Astrocyte (in vitro differentiated cells and primary cell): ENCODE measurements at regions not wholly inside any gene's neighbourhood (a gene's known extent, or its start where the extent isn't known, plus 50 kb on each side); places are given as distances from the start of the nearest gene placed in this dataset.

Experiments
- DNase-seq: peaks from one replicate; pipeline ENCODE4 v3.0.0-alpha.2; 2010; ENCODE audit warnings: low read depth
- FAIRE-seq: peaks from 2 replicates; lab custom pipeline; 2011; peaks lifted over from hg19 to GRCh38; lab: Jason Lieb, UNC
- H2AFZ ChIP-seq: 2 replicates; pipeline ENCODE4 v1.6.0; 2012; ENCODE audit warnings: low read depth, low read length, inconsistent platforms
- H3K27ac ChIP-seq: 2 replicates; pipeline ENCODE4 v1.5.1; 2011; ENCODE audit warnings: low read depth, low read length, inconsistent platforms
- H3K27me3 ChIP-seq: 2 replicates; pipeline ENCODE4 v1.6.0; 2011; ENCODE audit warnings: low read length, inconsistent platforms; ENCODE audit not compliant: insufficient read depth
- H3K36me3 ChIP-seq: 2 replicates; pipeline ENCODE4 v1.5.1; 2011; ENCODE audit warnings: low read length, inconsistent platforms; ENCODE audit not compliant: insufficient read depth
- H3K4me1 ChIP-seq: 2 replicates; pipeline ENCODE4 v1.5.1; 2011; ENCODE audit warnings: low read length, inconsistent platforms; ENCODE audit not compliant: insufficient read depth
- H3K4me2 ChIP-seq: 2 replicates; pipeline ENCODE4 v1.6.0; 2012; ENCODE audit warnings: low read length, inconsistent platforms
- H3K4me3 ChIP-seq: 2 replicates; pipeline ENCODE4 v1.5.1; 2011; ENCODE audit warnings: low read depth, mild to moderate bottlenecking, low read length, inconsistent platforms; ENCODE audit not compliant: insufficient read depth
- H3K79me2 ChIP-seq: 2 replicates; pipeline ENCODE4 v1.6.0; 2012; ENCODE audit warnings: mild to moderate bottlenecking, low read length, inconsistent platforms; ENCODE audit not compliant: insufficient read depth
- H3K9ac ChIP-seq: 2 replicates; pipeline ENCODE4 v1.6.0; 2012; ENCODE audit warnings: mild to moderate bottlenecking, low read length, inconsistent platforms
- H3K9me3 ChIP-seq: 2 replicates; pipeline ENCODE4 v1.5.1; 2012; ENCODE audit warnings: low read depth, mild to moderate bottlenecking, low read length, inconsistent platforms; ENCODE audit not compliant: insufficient read depth
- H4K20me1 ChIP-seq: 2 replicates; pipeline ENCODE4 v1.6.0; 2012; ENCODE audit warnings: low read length, inconsistent platforms; ENCODE audit not compliant: insufficient read depth
- H3K27ac Mint-ChIP-seq: one replicate; pipeline ENCODE4 v1.8.0; 2021; ENCODE audit warnings: mild to moderate bottlenecking, mixed read lengths; ENCODE audit not compliant: unreplicated experiment
- H3K27me3 Mint-ChIP-seq: one replicate; pipeline ENCODE4 v1.8.0; 2021; ENCODE audit warnings: low read depth, mixed read lengths; ENCODE audit not compliant: unreplicated experiment
- H3K36me3 Mint-ChIP-seq: one replicate; pipeline ENCODE4 v1.8.0; 2021; ENCODE audit warnings: low read depth, mixed read lengths; ENCODE audit not compliant: unreplicated experiment
- H3K4me1 Mint-ChIP-seq: one replicate; pipeline ENCODE4 v1.8.0; 2021; ENCODE audit warnings: low read depth, mixed read lengths; ENCODE audit not compliant: unreplicated experiment
- H3K4me3 Mint-ChIP-seq: one replicate; pipeline ENCODE4 v1.8.0; 2021; ENCODE audit warnings: mild to moderate bottlenecking, moderate library complexity, mixed read lengths; ENCODE audit not compliant: unreplicated experiment
- H3K9me3 Mint-ChIP-seq: one replicate; pipeline ENCODE4 v1.8.0; 2021; ENCODE audit warnings: mild to moderate bottlenecking, mixed read lengths; ENCODE audit not compliant: unreplicated experiment
- EZH2 ChIP-seq: IDR thresholded peaks from 2 replicates; pipeline ENCODE4 v1.6.1; 2012; ENCODE audit warnings: mild to moderate bottlenecking, low read length, inconsistent platforms; ENCODE audit not compliant: insufficient read depth
- TF ChIP-seq, protein P1 (sequence below): IDR thresholded peaks from 2 replicates; pipeline ENCODE4 v1.5.1; 2011; ENCODE audit warnings: low read depth, mild to moderate bottlenecking, inconsistent platforms, low read length, moderate library complexity; ENCODE audit not compliant: insufficient read depth

DNA sequence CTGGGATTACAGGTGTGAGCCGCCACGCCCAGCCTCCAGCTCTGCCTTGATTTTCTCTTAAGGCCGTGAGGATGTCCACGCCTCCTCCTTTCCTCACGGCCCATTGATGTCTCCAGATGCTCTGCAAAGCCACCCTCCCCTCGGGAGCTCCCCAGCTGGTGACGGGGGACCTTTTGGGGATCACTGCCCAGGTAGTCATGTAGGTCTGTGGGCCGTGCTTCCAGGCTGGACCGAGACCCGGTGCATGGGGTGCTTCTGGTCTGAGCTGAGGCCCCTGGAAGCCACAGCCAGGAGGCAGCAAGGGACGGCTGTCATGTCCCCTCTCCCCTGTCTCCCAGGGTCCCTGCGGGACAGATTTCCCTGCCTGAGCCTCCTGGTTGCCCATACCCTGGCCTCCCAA lies 277.8 kb downstream of the SEC14L1 start:
- H3K4me1 ChIP-seq, result peaks cover 47% of the 10 kb centered on the region
- H3K27ac ChIP-seq, result no peak overlapping the region
- Mint-ChIP-seq H3K4me1 (peaks cover 34% of the 10 kb centered on the region), H3K9me3 (no peaks in the 10 kb centered on the region), H3K27ac (no peak overlapping the region), H3K27me3 (no peaks in the 10 kb centered on the region), H3K36me3 (peaks cover 3% of the 10 kb centered on the region), H3K4me3 (no peak overlapping the region)
- no peak overlapping the region for H3K4me3 ChIP-seq
- H2AFZ ChIP-seq, result no peak overlapping the region
- no peaks in the 10 kb centered on the region for H3K9me3 ChIP-seq
- peaks cover 92% of the 10 kb centered on the region for H3K79me2 ChIP-seq
- no peak overlapping the region for H3K9ac ChIP-seq
- H4K20me1 ChIP-seq, result peaks cover 65% of the 10 kb centered on the region
- DNase-seq (no peak), FAIRE-seq (no peak)
- H3K36me3 ChIP-seq, result no peaks in the 10 kb centered on the region
- H3K27me3 ChIP-seq, result no peaks in the 10 kb centered on the region
- no peak for TF ChIP-seq EZH2
- TF ChIP-seq, protein P1, sequence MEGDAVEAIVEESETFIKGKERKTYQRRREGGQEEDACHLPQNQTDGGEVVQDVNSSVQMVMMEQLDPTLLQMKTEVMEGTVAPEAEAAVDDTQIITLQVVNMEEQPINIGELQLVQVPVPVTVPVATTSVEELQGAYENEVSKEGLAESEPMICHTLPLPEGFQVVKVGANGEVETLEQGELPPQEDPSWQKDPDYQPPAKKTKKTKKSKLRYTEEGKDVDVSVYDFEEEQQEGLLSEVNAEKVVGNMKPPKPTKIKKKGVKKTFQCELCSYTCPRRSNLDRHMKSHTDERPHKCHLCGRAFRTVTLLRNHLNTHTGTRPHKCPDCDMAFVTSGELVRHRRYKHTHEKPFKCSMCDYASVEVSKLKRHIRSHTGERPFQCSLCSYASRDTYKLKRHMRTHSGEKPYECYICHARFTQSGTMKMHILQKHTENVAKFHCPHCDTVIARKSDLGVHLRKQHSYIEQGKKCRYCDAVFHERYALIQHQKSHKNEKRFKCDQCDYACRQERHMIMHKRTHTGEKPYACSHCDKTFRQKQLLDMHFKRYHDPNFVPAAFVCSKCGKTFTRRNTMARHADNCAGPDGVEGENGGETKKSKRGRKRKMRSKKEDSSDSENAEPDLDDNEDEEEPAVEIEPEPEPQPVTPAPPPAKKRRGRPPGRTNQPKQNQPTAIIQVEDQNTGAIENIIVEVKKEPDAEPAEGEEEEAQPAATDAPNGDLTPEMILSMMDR, result no peak
- no peak overlapping the region for H3K4me2 ChIP-seq

DNA sequence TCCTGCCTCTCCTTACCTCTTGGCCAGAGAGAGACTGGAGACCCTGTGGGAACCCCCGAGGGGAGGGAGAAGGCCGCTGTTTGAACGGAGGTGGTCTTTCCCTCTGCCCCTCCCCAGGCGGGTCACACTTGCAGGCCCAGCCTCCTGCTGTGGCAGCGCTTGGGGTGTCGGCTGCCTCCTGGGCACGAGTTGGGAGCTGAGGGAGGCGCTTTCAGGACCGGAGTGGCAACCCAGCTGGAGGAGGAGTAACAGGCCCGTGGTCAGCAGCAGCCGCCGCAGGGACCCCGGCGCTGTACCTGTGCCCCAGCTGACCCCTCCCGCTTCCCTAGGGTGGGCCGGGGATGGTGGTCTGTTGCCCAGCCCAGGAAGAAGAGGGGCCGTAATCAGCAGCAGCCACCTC lies 278.3 kb downstream of the SEC14L1 start:
- Mint-ChIP-seq H3K9me3 (no peaks in the 10 kb centered on the region), H3K36me3 (peaks cover 3% of the 10 kb centered on the region), H3K27ac (no peak overlapping the region), H3K4me1 (peaks cover 38% of the 10 kb centered on the region), H3K27me3 (no peaks in the 10 kb centered on the region), H3K4me3 (no peak overlapping the region)
- H2AFZ ChIP-seq, result no peak overlapping the region
- no peaks in the 10 kb centered on the region for H3K36me3 ChIP-seq
- H4K20me1 ChIP-seq, result peaks cover 64% of the 10 kb centered on the region
- no peaks in the 10 kb centered on the region for H3K27me3 ChIP-seq
- DNase-seq, result no peak
- H3K9ac ChIP-seq, result no peak overlapping the region
- no peak for FAIRE-seq
- H3K79me2 ChIP-seq, result peaks cover 89% of the 10 kb centered on the region
- H3K27ac ChIP-seq, result no peak overlapping the region
- no peak for TF ChIP-seq EZH2
- TF ChIP-seq, protein P1, result no peak
- H3K4me1 ChIP-seq, result peaks cover 51% of the 10 kb centered on the region
- H3K4me3 ChIP-seq, result no peak overlapping the region
- H3K9me3 ChIP-seq, result no peaks in the 10 kb centered on the region
- no peak overlapping the region for H3K4me2 ChIP-seq

DNA sequence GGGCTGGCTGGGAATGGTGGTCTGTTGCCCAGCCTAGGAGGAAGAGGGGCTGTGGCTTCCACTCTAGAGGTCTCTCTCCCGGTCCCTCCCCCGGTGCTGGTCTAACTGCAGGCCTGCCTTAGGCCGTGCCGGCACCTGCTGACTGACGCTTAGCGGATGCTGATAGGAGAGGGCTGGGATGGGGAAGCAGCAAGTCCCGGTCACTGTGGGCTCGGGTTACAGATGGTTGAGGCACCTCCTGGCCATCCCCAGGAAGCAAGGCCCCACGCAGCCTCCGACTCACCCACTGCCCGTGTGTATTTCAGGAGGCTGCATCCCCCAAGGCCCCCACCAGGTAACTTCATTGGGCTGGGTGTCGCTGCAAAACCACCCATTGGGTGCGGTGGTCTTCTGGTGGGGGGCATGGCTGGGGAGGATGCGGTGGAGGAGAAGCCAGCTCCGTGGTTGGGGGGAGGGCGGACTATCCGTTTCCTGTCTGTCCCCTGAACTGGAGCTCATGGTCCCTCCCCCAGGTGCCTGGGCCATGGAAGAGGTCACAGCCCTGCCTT lies 278.9 kb downstream of the SEC14L1 start:
- H3K4me3 Mint-ChIP-seq, result no peak overlapping the region
- H3K4me2 ChIP-seq, result peak overlapping the region; percentile 17

More for the DNA sequence above, 278.9 kb downstream of the SEC14L1 start:
- Histone ChIP-seq H2AFZ (no peak overlapping the region), H3K9ac (no peak overlapping the region), H3K9me3 (no peaks in the 10 kb centered on the region), H4K20me1 (peaks cover 68% of the 10 kb centered on the region), H3K27me3 (no peaks in the 10 kb centered on the region), H3K4me3 (no peak overlapping the region), H3K36me3 (no peaks in the 10 kb centered on the region), H3K79me2 (peaks cover 89% of the 10 kb centered on the region), H3K27ac (peak overlapping the region; percentile 70), H3K4me1 (peaks cover 56% of the 10 kb centered on the region)
- H3K4me1 Mint-ChIP-seq, result peaks cover 40% of the 10 kb centered on the region
- H3K9me3 Mint-ChIP-seq, result no peaks in the 10 kb centered on the region
- DNase-seq (peak; percentile 58), FAIRE-seq (no peak)
- peaks cover 3% of the 10 kb centered on the region for H3K36me3 Mint-ChIP-seq
- H3K27me3 Mint-ChIP-seq, result no peaks in the 10 kb centered on the region
- TF ChIP-seq, protein P1, result no peak
- TF ChIP-seq EZH2, result no peak
- no peak overlapping the region for H3K27ac Mint-ChIP-seq
